Fibroblast of villous mesenchyme (primary cell): ENCODE measurements at regions not wholly inside any gene's neighbourhood (a gene's known extent, or its start where the extent isn't known, plus 50 kb on each side); places are given as distances from the start of the nearest gene placed in this dataset.

Experiments used
- DNase-seq: peaks from one replicate; pipeline ENCODE4 v3.0.0-alpha.2; 2010; ENCODE audit warnings: low read depth
- H3K4me3 ChIP-seq: 2 replicates; pipeline ENCODE4 v1.5.1; 2011; ENCODE audit warnings: low read depth, mild to moderate bottlenecking, low read length
- TF ChIP-seq, protein P1 (sequence below): IDR thresholded peaks from 2 replicates; pipeline ENCODE4 v1.5.1; 2012; ENCODE audit warnings: low read depth, mild to moderate bottlenecking, low read length; ENCODE audit not compliant: insufficient read depth

- H3K4me3 ChIP-seq: no peak overlapping the region
- no peak for DNase-seq
- TF ChIP-seq, protein P1, sequence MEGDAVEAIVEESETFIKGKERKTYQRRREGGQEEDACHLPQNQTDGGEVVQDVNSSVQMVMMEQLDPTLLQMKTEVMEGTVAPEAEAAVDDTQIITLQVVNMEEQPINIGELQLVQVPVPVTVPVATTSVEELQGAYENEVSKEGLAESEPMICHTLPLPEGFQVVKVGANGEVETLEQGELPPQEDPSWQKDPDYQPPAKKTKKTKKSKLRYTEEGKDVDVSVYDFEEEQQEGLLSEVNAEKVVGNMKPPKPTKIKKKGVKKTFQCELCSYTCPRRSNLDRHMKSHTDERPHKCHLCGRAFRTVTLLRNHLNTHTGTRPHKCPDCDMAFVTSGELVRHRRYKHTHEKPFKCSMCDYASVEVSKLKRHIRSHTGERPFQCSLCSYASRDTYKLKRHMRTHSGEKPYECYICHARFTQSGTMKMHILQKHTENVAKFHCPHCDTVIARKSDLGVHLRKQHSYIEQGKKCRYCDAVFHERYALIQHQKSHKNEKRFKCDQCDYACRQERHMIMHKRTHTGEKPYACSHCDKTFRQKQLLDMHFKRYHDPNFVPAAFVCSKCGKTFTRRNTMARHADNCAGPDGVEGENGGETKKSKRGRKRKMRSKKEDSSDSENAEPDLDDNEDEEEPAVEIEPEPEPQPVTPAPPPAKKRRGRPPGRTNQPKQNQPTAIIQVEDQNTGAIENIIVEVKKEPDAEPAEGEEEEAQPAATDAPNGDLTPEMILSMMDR: no peak
Measured at GRCh38 chr18:76626991-76627390, 131.9 kb upstream of the ZNF516 start.

DNA sequence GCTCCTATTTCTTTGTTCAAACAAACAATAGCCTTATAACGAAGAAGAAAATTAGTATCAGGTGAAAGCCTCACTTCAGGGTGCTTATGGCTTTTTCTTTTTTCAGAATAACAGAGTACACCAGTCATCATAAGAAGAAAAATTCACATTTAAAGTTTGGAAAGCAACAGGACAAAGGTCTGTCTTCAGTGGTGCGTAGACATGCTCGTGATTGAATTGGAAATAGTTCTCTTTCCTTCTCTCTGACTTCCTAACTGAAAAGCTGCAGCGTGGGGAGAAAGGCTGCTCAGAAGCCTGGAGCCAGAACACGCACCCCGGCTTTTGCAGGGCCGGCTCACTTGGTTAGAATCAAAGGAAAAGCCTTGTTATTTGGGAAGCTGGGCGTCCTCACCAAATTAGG is 127.6 kb upstream of the ZNF516 start:
- H3K4me3 ChIP-seq: no peak overlapping the region
- no peak for DNase-seq
- TF ChIP-seq, protein P1: no peak

DNA sequence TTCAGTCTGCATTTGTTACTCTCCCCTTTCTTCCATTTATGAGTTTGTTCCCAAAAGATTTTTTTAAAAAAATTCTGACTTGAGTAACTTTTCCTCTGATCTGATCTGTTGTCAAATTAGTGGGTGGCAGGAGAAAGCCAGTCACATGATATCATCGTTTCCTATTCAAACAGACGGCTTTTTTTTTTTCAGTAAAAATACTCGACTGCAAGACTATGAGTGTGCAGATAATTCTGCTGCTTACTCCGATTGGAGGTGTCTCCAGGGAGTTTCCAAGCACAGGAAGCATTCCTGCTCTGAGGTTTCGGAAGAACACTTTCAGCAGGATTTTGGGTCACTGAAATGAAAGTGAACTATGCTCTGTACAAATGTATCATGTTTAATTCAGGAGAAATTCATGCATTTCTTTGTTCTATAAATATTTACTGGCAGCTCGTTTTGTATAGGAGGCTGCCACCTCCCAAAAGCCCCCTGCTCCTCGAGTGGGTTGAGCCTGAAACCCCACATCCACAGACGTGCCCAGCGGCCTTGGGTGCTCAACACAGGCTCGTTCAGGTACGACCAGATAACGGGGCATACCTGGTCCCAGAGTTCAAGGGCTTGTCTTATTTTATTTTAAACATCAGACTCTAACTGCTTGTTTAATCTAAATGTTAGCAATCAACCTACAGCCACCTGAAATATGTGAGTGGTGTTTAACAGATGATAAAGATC is 126.9 kb upstream of the ZNF516 start:
- TF ChIP-seq, protein P1: no peak
- H3K4me3 ChIP-seq: no peak overlapping the region
- peak; percentile 36 for DNase-seq

GRCh38 chr18:76621226-76621625 is 126.2 kb upstream of the ZNF516 start:
- H3K4me3 ChIP-seq: peak overlapping the region; percentile 20
- TF ChIP-seq, protein P1: no peak
- peak; percentile 69 for DNase-seq

DNA sequence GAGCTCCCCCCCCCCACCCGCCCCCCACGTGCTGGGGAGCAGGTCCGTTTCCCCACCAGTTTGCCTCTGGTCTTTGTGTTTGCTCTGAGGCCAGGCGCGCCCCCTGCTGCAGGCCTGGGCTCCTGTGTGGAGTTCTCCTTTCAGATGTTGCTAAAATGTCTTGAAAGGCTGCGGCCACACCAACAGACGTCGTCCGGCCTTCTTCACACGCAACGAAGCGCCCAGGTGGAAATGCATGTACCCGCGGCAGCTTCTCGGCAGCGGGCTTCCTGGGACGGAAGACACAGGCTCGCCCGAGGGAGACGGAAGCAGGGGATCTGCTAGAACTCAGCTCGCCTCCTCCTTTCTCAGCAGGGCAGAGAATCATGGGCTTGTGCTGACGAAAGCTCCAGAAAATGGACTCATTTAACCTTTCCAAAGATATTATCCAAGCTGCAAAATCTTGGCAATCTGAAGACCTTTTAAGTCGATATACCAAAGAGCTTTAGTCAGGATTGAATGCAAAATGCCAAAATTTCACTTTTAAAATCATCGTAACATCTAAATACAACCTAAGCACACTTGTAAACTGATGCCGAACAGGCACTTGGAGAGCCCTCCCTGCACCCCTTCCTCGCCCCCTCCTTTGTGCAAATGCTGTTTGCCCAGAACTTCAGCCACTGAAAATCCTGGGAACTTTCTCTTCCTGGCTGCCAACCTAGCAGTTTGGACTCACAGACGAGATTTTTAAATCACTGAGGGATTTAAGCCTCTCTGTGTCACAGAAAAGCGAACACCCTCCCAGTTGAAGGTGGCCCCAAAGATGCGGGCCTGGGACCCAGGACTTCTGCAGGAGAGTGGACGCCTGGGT is 125.5 kb upstream of the ZNF516 start:
- TF ChIP-seq, protein P1: peak; percentile 68
- peak; percentile 78 for DNase-seq

DNA sequence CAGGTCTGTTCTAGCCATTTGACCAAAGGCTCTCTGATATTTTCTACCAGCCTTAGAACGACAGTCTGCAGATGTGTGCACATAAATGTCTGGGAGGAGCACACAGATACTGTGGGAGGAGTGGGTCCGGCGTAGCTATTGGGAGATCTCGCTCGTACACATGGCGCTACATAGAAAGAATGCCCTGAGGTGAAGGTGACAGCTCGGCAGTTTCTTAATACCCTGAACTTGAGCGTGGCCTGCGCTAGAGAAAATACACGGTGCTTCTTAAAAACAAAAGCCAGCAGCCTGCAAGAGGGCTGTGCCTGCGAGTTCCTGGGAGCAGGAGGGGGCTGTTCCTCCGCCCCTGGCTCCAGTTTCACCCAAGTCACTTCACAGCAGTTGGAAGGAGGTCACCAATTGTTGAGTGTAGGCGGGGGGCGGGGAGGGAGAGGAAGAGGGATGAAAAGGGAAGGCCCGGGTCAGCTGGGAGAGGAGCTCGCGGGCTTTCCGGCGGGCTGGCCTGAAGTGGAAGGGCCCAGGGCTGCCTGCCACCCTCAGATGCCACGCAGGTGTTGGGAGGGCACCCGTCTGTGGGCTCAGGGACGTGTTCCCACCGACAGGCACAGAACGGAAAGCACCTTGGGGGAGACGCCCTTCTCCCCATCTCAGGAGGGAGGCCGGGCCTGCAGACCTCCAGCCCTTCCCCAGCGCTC is 124.7 kb upstream of the ZNF516 start:
- TF ChIP-seq, protein P1: no peak
- peak overlapping the region; percentile 35 for H3K4me3 ChIP-seq
- peak; percentile 78 for DNase-seq

More for the DNA sequence above, 125.5 kb upstream of the ZNF516 start:
- peak overlapping the region; percentile 23 for H3K4me3 ChIP-seq
